ENCODE measurements at regions not wholly inside any gene's neighbourhood (a gene's known extent, or its start where the extent isn't known, plus 50 kb on each side); places are given as distances from the start of the nearest gene placed in this dataset.

DNA sequence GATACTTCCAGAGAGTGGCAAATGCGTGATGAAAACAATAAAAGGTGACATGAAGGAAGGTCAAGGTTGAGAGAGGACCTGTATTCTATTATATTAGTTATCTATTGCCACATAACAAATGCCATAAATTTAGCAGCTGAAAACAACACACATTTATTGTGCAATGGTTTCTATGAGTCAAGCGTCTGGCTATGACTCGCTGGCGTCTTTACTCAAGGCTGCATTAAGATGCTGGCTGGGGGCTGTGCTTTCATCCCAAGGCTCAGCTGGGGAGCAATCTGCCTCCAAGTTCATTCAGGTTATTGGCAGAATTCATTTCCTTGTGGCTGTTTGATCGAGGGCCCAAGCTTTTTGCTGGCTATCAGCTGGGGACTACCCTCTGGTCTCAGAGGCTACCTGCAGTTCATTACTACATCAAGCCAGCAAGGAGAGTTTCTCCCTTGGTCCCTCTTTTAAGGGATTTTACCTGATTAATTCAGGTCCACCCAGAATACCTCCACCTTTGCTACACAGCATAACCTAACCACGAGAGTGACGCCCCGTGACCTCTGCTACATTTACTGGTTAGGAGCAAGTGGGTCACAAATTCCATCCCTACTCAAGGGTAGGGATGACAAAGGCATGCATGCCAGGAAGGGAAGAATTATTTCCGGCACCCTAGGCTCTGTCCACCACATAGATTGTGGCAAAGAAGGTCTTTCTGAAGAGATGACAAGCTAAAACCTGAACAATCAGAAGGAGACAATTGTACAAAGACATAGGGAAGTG, 549.1 kb downstream of the MN1 start:
- TF ChIP-seq, protein P1, sequence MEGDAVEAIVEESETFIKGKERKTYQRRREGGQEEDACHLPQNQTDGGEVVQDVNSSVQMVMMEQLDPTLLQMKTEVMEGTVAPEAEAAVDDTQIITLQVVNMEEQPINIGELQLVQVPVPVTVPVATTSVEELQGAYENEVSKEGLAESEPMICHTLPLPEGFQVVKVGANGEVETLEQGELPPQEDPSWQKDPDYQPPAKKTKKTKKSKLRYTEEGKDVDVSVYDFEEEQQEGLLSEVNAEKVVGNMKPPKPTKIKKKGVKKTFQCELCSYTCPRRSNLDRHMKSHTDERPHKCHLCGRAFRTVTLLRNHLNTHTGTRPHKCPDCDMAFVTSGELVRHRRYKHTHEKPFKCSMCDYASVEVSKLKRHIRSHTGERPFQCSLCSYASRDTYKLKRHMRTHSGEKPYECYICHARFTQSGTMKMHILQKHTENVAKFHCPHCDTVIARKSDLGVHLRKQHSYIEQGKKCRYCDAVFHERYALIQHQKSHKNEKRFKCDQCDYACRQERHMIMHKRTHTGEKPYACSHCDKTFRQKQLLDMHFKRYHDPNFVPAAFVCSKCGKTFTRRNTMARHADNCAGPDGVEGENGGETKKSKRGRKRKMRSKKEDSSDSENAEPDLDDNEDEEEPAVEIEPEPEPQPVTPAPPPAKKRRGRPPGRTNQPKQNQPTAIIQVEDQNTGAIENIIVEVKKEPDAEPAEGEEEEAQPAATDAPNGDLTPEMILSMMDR (IDR thresholded peaks at IDR 0.05): no peak
- no peak for TF ChIP-seq POLR2A (IDR thresholded peaks at IDR 0.05)
